ENCODE measurements at regions not wholly inside any gene's neighbourhood (a gene's known extent, or its start where the extent isn't known, plus 50 kb on each side); places are given as distances from the start of the nearest gene placed in this dataset.

DNA sequence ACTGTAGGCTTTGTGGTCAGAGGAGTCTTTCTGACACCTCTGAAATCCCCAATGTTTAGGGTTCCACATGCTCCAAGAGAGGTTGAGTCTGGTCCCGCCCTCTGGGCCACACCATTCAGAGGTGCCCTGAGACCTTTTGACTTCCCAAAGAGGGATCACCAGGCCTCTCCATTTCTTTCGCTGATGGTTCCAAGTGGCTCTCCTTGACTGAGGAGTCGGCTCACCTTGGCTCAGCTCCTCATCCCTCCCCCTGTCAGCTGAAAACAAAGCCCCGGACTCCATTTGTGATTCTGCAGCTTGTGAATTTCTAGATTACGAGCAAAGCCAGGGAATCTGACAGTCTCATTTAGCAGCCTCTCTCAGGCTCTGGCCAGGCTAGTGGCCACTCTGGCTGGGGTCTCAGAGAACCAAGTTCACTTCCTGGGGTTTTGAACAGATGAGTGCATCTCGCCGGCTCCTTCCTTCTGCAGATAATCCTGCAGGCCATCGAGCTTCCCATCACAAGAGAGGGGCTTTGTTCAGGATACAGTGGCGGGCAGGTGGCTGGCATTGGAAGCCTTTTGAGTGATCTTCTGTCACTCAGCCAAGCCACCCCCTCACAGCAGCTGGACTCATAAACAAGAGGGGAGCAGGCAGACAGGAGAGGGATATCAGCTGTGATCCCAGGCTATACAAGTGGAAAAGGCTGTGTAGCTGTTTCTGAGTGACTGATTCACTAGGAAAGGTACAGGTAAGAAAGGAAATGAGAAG lies 102.9 kb downstream of the TRIM29 start:
- TF ChIP-seq POLR2AphosphoS5 (IDR thresholded peaks at IDR 0.05; ENCODE audit: insufficient read depth in 1 of 2, low read depth in 1 of 2), result no peak
- TF ChIP-seq POLR2A (IDR thresholded peaks at IDR 0.05), result no peak
- TF ChIP-seq, protein P1, sequence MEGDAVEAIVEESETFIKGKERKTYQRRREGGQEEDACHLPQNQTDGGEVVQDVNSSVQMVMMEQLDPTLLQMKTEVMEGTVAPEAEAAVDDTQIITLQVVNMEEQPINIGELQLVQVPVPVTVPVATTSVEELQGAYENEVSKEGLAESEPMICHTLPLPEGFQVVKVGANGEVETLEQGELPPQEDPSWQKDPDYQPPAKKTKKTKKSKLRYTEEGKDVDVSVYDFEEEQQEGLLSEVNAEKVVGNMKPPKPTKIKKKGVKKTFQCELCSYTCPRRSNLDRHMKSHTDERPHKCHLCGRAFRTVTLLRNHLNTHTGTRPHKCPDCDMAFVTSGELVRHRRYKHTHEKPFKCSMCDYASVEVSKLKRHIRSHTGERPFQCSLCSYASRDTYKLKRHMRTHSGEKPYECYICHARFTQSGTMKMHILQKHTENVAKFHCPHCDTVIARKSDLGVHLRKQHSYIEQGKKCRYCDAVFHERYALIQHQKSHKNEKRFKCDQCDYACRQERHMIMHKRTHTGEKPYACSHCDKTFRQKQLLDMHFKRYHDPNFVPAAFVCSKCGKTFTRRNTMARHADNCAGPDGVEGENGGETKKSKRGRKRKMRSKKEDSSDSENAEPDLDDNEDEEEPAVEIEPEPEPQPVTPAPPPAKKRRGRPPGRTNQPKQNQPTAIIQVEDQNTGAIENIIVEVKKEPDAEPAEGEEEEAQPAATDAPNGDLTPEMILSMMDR (IDR thresholded peaks at IDR 0.05), result no peak
